ENCODE measurements at regions not wholly inside any gene's neighbourhood (a gene's known extent, or its start where the extent isn't known, plus 50 kb on each side); places are given as distances from the start of the nearest gene placed in this dataset.

DNA sequence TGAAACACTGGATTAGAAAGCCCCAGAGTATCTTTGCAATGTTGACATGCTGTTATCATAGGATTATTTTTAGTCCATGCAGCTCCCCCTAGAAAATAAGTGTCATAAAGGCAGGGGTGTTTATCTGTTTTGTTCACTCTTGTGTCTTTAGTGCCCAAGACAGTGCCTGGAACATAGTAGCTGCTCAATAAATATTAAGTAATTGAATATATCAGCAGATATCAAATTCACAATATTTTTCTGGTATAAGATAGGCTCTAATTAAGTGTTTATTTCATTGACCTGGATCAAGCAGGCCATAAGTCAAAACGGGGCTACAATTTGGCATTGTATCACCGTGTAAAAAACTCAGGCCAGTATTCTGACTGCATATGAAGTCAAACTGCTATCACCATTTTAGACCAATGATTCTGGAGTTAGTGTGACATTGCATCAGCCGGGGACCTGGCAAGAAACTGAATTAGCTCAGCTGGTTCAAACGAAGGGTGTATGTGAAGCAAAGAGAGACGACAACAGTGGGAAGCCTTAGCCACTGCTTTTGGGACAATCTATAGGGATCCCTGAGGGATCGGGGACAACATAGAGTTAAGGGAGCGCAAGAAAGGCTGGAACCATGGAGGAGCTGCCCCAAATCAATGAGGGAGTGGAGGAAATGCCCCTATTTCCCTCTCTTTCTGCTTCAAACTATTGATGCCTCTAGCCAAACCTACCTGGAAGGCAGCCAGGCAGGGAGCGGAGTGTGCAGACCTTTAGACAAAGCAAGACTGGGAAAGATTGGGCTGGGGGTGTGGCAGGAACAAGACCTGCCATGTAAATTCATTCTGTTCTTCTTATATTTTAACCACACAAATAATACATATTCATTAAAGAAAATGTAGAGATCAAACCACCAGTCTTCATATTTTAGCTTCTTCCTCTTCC, 112.2 kb downstream of the PLEKHG1 start:
- Histone ChIP-seq H3K27ac (ENCODE audit: low read length) (no peak overlapping the region), H3K79me2 (ENCODE audit: low read length) (no peaks in the 10 kb centered on the region), H2AFZ (ENCODE audit: low read length) (no peak overlapping the region), H3K4me3 (ENCODE audit: low read length) (no peak overlapping the region), H3K4me1 (ENCODE audit: low read length) (no peaks in the 10 kb centered on the region), H3K4me2 (ENCODE audit: low read depth, low read length) (no peak overlapping the region), H3K9ac (ENCODE audit: low read length) (no peak overlapping the region), H3K27me3 (replicated peaks; ENCODE audit: insufficient read depth, low read length) (no peaks in the 10 kb centered on the region), H3K36me3 (replicated peaks; ENCODE audit: insufficient read depth, low read length) (no peaks in the 10 kb centered on the region), H3F3A (ENCODE audit: insufficient read depth, low read length) (no peaks in the 10 kb centered on the region), H3K9me3 (replicated peaks; ENCODE audit: insufficient read depth, low read length) (no peaks in the 10 kb centered on the region), H3K9me2 (replicated peaks; ENCODE audit: insufficient read depth, low read length) (no peaks in the 10 kb centered on the region), H4K20me1 (ENCODE audit: insufficient read depth, low read length) (no peaks in the 10 kb centered on the region)
- DNase-seq, result no peak
- TF ChIP-seq EZH2phosphoT487 (IDR thresholded peaks at IDR 0.05; ENCODE audit: low read length) (no peak), EZH2 (optimal IDR thresholded peaks at IDR 0.05; ENCODE audit: low read depth, low read length) (no peak)
- TF ChIP-seq, protein P1, sequence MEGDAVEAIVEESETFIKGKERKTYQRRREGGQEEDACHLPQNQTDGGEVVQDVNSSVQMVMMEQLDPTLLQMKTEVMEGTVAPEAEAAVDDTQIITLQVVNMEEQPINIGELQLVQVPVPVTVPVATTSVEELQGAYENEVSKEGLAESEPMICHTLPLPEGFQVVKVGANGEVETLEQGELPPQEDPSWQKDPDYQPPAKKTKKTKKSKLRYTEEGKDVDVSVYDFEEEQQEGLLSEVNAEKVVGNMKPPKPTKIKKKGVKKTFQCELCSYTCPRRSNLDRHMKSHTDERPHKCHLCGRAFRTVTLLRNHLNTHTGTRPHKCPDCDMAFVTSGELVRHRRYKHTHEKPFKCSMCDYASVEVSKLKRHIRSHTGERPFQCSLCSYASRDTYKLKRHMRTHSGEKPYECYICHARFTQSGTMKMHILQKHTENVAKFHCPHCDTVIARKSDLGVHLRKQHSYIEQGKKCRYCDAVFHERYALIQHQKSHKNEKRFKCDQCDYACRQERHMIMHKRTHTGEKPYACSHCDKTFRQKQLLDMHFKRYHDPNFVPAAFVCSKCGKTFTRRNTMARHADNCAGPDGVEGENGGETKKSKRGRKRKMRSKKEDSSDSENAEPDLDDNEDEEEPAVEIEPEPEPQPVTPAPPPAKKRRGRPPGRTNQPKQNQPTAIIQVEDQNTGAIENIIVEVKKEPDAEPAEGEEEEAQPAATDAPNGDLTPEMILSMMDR (IDR thresholded peaks at IDR 0.05; ENCODE audit: low read length), result no peak

DNA sequence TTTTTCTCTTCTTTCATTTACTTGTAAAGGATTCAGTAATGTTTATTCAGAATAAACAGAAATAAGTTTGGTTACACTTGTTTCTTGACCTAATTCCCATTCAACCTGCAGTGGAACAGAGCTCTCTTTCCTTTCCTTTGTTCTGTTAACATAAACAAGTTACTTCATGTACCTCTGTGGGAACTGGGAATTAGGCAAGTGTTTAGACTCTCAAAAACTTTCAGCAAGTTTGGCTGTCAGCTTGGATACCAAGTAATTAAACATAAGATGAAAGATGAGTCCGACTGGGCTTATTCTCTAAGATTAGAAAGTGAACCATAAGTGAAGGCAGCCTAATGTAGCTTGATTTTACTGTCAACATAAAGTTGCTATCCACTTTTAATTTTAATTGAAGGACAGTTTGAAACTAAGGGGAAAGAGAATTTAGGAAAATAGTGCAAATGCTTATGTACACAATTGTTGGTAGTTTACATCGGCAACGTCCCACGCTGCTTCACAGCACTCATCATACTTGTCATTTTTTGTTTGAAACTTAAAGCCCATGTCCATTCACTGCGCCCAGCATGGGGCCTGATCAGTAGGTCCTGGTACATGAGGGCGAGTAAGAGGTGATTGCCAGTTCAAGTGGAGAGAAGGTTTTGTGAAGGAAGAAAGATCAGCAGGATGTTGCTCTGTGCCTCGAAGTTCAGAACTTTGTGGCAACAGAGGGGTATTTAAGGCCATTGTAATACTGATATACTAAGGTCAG, 113.0 kb downstream of the PLEKHG1 start:
- Histone ChIP-seq H3K79me2 (ENCODE audit: low read length) (no peaks in the 10 kb centered on the region), H3K4me1 (ENCODE audit: low read length) (no peaks in the 10 kb centered on the region), H3K27me3 (replicated peaks; ENCODE audit: insufficient read depth, low read length) (no peaks in the 10 kb centered on the region), H3K4me3 (ENCODE audit: low read length) (no peak overlapping the region), H3K9ac (ENCODE audit: low read length) (no peak overlapping the region), H3K4me2 (ENCODE audit: low read depth, low read length) (no peak overlapping the region), H3F3A (ENCODE audit: insufficient read depth, low read length) (no peaks in the 10 kb centered on the region), H2AFZ (ENCODE audit: low read length) (no peak overlapping the region), H3K9me2 (replicated peaks; ENCODE audit: insufficient read depth, low read length) (no peaks in the 10 kb centered on the region), H3K27ac (ENCODE audit: low read length) (no peak overlapping the region), H3K9me3 (replicated peaks; ENCODE audit: insufficient read depth, low read length) (no peaks in the 10 kb centered on the region), H4K20me1 (ENCODE audit: insufficient read depth, low read length) (no peaks in the 10 kb centered on the region), H3K36me3 (replicated peaks; ENCODE audit: insufficient read depth, low read length) (no peaks in the 10 kb centered on the region)
- DNase-seq, result no peak
- no peak for TF ChIP-seq EZH2 (optimal IDR thresholded peaks at IDR 0.05; ENCODE audit: low read depth, low read length)
- TF ChIP-seq, protein P1 (IDR thresholded peaks at IDR 0.05; ENCODE audit: low read length), result no peak

DNA sequence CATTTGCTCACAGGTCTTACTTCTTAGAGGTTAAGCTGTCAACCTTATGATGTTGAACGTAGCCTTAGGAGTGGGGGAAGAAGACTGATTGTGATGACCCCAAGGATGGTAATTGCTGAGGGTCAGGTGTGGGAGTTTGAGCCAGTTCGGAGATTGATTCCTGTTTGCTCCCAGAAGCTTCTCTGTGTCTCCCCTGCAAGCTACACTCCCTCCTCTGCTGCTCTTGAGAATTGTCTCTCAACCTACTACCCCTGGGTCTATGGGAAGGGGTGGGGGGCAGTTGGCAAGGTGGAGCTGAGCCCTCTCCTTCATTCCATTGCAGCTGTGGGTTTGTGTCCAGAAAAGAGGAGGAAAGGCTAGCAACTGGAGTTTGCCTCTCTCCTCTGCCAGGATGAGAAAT, 113.8 kb downstream of the PLEKHG1 start:
- H3K9ac ChIP-seq (ENCODE audit: low read length), result no peak overlapping the region
- H4K20me1 ChIP-seq (ENCODE audit: insufficient read depth, low read length), result no peaks in the 10 kb centered on the region
- H3F3A ChIP-seq (ENCODE audit: insufficient read depth, low read length), result no peaks in the 10 kb centered on the region
- no peaks in the 10 kb centered on the region for H3K36me3 ChIP-seq (replicated peaks; ENCODE audit: insufficient read depth, low read length)
- no peak overlapping the region for H3K27ac ChIP-seq (ENCODE audit: low read length)
- no peak overlapping the region for H3K4me3 ChIP-seq (ENCODE audit: low read length)
- no peaks in the 10 kb centered on the region for H3K9me3 ChIP-seq (replicated peaks; ENCODE audit: insufficient read depth, low read length)
- no peak for TF ChIP-seq EZH2phosphoT487 (IDR thresholded peaks at IDR 0.05; ENCODE audit: low read length)
- no peak for TF ChIP-seq EZH2 (optimal IDR thresholded peaks at IDR 0.05; ENCODE audit: low read depth, low read length)
- TF ChIP-seq, protein P1 (IDR thresholded peaks at IDR 0.05; ENCODE audit: low read length), result no peak
- H3K9me2 ChIP-seq (replicated peaks; ENCODE audit: insufficient read depth, low read length), result no peaks in the 10 kb centered on the region
- no peak for DNase-seq
- H3K4me2 ChIP-seq (ENCODE audit: low read depth, low read length), result no peak overlapping the region
- H3K79me2 ChIP-seq (ENCODE audit: low read length), result no peaks in the 10 kb centered on the region
- no peaks in the 10 kb centered on the region for H3K27me3 ChIP-seq (replicated peaks; ENCODE audit: insufficient read depth, low read length)
- H3K4me1 ChIP-seq (ENCODE audit: low read length), result no peaks in the 10 kb centered on the region
- no peak overlapping the region for H2AFZ ChIP-seq (ENCODE audit: low read length)
